ENCODE measurements at regions not wholly inside any gene's neighbourhood (a gene's known extent, or its start where the extent isn't known, plus 50 kb on each side); places are given as distances from the start of the nearest gene placed in this dataset.
A peak's percentile ranks its signal among the peaks of the same experiment; 100 is the strongest.

GRCh38 chr9:120294003-120294402 is 286.0 kb downstream of the CDK5RAP2 start:
- Histone ChIP-seq H3K36me3 (no peaks in the 10 kb centered on the region), H3K4me1 (ENCODE audit: low read depth) (no peaks in the 10 kb centered on the region), H3K27me3 (no peaks in the 10 kb centered on the region), H3K4me3 (no peak overlapping the region), H3K27ac (no peak overlapping the region), H3K9me3 (ENCODE audit: low read depth) (no peaks in the 10 kb centered on the region)
- TF ChIP-seq CTCF (IDR thresholded peaks at IDR 0.05; ENCODE audit: low read depth, low read length): no peak
- no peak for DNase-seq (ENCODE audit: low read depth in 1 of 2, low spot score in 1 of 2)

- no peaks in the 10 kb centered on the region for H3K36me3 ChIP-seq
- no peaks in the 10 kb centered on the region for H3K27me3 ChIP-seq
- no peak for TF ChIP-seq CTCF (IDR thresholded peaks at IDR 0.05; ENCODE audit: low read depth, low read length)
- H3K4me3 ChIP-seq: no peak overlapping the region
- H3K4me1 ChIP-seq (ENCODE audit: low read depth): no peaks in the 10 kb centered on the region
- DNase-seq (ENCODE audit: low read depth in 1 of 2, low spot score in 1 of 2): no peak
- H3K27ac ChIP-seq: no peak overlapping the region
- no peaks in the 10 kb centered on the region for H3K9me3 ChIP-seq (ENCODE audit: low read depth)
Measured at GRCh38 chr9:120292606-120293005, 287.4 kb downstream of the CDK5RAP2 start.

GRCh38 chr9:120291050-120291449 is 288.9 kb downstream of the CDK5RAP2 start:
- DNase-seq (ENCODE audit: low read depth in 1 of 2, low spot score in 1 of 2): no peak
- Histone ChIP-seq H3K27me3 (no peaks in the 10 kb centered on the region), H3K4me3 (no peak overlapping the region), H3K4me1 (ENCODE audit: low read depth) (no peaks in the 10 kb centered on the region), H3K36me3 (no peaks in the 10 kb centered on the region), H3K9me3 (ENCODE audit: low read depth) (no peaks in the 10 kb centered on the region), H3K27ac (no peak overlapping the region)
- no peak for TF ChIP-seq CTCF (IDR thresholded peaks at IDR 0.05; ENCODE audit: low read depth, low read length)

GRCh38 chr9:120289990-120290975 is 289.7 kb downstream of the CDK5RAP2 start:
- no peak for TF ChIP-seq CTCF (IDR thresholded peaks at IDR 0.05; ENCODE audit: low read depth, low read length)
- H3K27ac ChIP-seq: no peak overlapping the region

GRCh38 chr9:120289098-120289497 is 290.9 kb downstream of the CDK5RAP2 start:
- Histone ChIP-seq H3K4me1 (ENCODE audit: low read depth) (no peaks in the 10 kb centered on the region), H3K9me3 (ENCODE audit: low read depth) (no peaks in the 10 kb centered on the region), H3K4me3 (no peak overlapping the region), H3K36me3 (no peaks in the 10 kb centered on the region), H3K27ac (no peak overlapping the region), H3K27me3 (no peaks in the 10 kb centered on the region)
- no peak for DNase-seq (ENCODE audit: low read depth in 1 of 2, low spot score in 1 of 2)
- no peak for TF ChIP-seq CTCF (IDR thresholded peaks at IDR 0.05; ENCODE audit: low read depth, low read length)

More at GRCh38 chr9:120289990-120290975, 289.7 kb downstream of the CDK5RAP2 start:
- Histone ChIP-seq H3K9me3 (ENCODE audit: low read depth) (no peaks in the 10 kb centered on the region), H3K36me3 (no peaks in the 10 kb centered on the region), H3K4me1 (ENCODE audit: low read depth) (no peaks in the 10 kb centered on the region), H3K27me3 (no peaks in the 10 kb centered on the region), H3K4me3 (no peak overlapping the region)
- DNase-seq (ENCODE audit: low read depth in 1 of 2, low spot score in 1 of 2): peak in 1 of 2 donors; percentile 32

Measured in cardiac muscle cell (in vitro differentiated cells and primary cell).